ENCODE measurements at regions not wholly inside any gene's neighbourhood (a gene's known extent, or its start where the extent isn't known, plus 50 kb on each side); places are given as distances from the start of the nearest gene placed in this dataset.

DNA sequence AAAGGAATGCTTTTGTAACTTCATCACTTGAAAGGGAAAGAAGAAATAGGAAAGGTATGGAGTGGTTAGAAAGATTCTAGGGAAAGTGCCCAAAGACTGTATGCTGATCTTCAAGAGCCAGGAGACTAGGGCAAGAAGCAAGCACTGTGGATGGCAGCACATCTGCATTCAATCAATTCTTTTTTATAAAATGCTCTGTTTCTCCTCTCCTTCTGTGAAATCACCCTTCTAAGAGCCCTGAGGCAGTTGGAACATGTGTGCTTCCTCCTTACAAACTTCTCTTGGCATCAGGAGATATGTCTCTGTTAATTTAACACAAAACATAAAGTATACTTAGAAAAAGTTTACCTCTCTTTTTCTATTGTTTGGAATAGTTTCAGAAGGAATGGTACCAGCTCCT lies 1162.2 kb upstream of the GJE1 start:
- Histone ChIP-seq H3K79me2 (ENCODE audit: insufficient read depth, low read length) (no peaks in the 10 kb centered on the region), H3K4me2 (ENCODE audit: insufficient read depth, low read length) (no peak overlapping the region), H4K20me1 (ENCODE audit: insufficient read depth, low read length) (no peaks in the 10 kb centered on the region), H3K27me3 (ENCODE audit: insufficient read depth, low read length) (no peaks in the 10 kb centered on the region), H3K4me1 (ENCODE audit: insufficient read depth, low read length) (peaks cover 6% of the 10 kb centered on the region), H3K36me3 (ENCODE audit: insufficient read depth, low read length) (no peaks in the 10 kb centered on the region), H3K9me3 (ENCODE audit: low read depth, low read length) (no peaks in the 10 kb centered on the region), H3K27ac (ENCODE audit: low read depth, low read length) (no peak overlapping the region), H3K4me3 (ENCODE audit: insufficient read depth, low read length) (no peak overlapping the region), H2AFZ (ENCODE audit: low read length) (no peak overlapping the region)
- TF ChIP-seq, protein P1, sequence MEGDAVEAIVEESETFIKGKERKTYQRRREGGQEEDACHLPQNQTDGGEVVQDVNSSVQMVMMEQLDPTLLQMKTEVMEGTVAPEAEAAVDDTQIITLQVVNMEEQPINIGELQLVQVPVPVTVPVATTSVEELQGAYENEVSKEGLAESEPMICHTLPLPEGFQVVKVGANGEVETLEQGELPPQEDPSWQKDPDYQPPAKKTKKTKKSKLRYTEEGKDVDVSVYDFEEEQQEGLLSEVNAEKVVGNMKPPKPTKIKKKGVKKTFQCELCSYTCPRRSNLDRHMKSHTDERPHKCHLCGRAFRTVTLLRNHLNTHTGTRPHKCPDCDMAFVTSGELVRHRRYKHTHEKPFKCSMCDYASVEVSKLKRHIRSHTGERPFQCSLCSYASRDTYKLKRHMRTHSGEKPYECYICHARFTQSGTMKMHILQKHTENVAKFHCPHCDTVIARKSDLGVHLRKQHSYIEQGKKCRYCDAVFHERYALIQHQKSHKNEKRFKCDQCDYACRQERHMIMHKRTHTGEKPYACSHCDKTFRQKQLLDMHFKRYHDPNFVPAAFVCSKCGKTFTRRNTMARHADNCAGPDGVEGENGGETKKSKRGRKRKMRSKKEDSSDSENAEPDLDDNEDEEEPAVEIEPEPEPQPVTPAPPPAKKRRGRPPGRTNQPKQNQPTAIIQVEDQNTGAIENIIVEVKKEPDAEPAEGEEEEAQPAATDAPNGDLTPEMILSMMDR (IDR thresholded peaks at IDR 0.05; ENCODE audit: extremely low read depth, low read depth, low read length): no peak
- DNase-seq (ENCODE audit: insufficient read length, low spot score, missing footprints): no peak

DNA sequence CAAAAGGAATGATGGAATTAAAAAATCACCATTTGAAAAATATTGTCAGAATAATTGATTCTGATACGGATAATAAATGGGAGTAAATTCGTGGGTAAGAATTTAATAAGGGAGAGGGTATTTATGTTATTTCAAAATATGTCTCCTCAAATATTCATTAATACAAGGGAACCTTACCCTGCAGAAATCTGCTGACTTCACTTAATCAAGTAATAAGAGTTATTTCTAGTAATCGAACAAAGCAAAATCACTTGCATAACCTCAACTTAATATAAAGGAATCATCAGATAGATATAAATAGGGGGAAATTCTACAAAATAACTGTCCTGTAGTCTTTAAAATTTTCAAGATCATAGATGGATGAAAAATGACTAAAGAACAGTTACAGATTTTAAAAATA lies 1164.7 kb upstream of the GJE1 start:
- TF ChIP-seq, protein P1 (IDR thresholded peaks at IDR 0.05; ENCODE audit: extremely low read depth, low read depth, low read length): no peak
- no peak overlapping the region for H3K4me2 ChIP-seq (ENCODE audit: insufficient read depth, low read length)

DNA sequence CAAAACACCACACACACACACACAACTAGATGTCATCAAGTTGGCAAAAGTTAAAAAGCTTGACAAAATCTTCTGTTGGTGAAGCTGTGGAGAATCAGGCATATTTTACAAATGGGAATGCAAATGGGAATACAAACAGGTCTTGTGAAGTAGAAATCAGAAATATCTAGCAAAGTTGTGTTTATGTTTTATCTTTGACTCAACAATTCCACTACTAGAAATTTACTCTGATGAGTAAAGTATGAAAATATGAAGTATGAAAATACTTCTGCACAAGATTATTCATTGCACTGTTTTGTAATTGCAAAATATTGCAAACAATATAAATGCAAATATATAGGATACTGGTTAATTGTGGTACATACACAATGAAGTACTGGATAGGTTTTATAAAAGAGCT lies 1166.0 kb upstream of the GJE1 start:
- no peaks in the 10 kb centered on the region for H3K27me3 ChIP-seq (ENCODE audit: insufficient read depth, low read length)
- H2AFZ ChIP-seq (ENCODE audit: low read length): no peak overlapping the region
- peak; percentile 45 for DNase-seq (ENCODE audit: insufficient read length, low spot score, missing footprints)
- no peak overlapping the region for H3K4me3 ChIP-seq (ENCODE audit: insufficient read depth, low read length)
- no peaks in the 10 kb centered on the region for H3K79me2 ChIP-seq (ENCODE audit: insufficient read depth, low read length)
- no peak overlapping the region for H3K27ac ChIP-seq (ENCODE audit: low read depth, low read length)
- peaks cover 6% of the 10 kb centered on the region for H3K4me1 ChIP-seq (ENCODE audit: insufficient read depth, low read length)
- H3K9me3 ChIP-seq (ENCODE audit: low read depth, low read length): no peaks in the 10 kb centered on the region
- no peaks in the 10 kb centered on the region for H4K20me1 ChIP-seq (ENCODE audit: insufficient read depth, low read length)
- no peaks in the 10 kb centered on the region for H3K36me3 ChIP-seq (ENCODE audit: insufficient read depth, low read length)
- TF ChIP-seq, protein P1 (IDR thresholded peaks at IDR 0.05; ENCODE audit: extremely low read depth, low read depth, low read length): no peak
- H3K4me2 ChIP-seq (ENCODE audit: insufficient read depth, low read length): peak overlapping the region; percentile 27

More for the DNA sequence above, 1164.7 kb upstream of the GJE1 start:
- Histone ChIP-seq H3K27me3 (ENCODE audit: insufficient read depth, low read length) (no peaks in the 10 kb centered on the region), H3K27ac (ENCODE audit: low read depth, low read length) (no peak overlapping the region), H3K79me2 (ENCODE audit: insufficient read depth, low read length) (no peaks in the 10 kb centered on the region), H3K4me1 (ENCODE audit: insufficient read depth, low read length) (peaks cover 6% of the 10 kb centered on the region), H2AFZ (ENCODE audit: low read length) (no peak overlapping the region), H3K4me3 (ENCODE audit: insufficient read depth, low read length) (no peak overlapping the region), H3K9me3 (ENCODE audit: low read depth, low read length) (no peaks in the 10 kb centered on the region), H3K36me3 (ENCODE audit: insufficient read depth, low read length) (no peaks in the 10 kb centered on the region), H4K20me1 (ENCODE audit: insufficient read depth, low read length) (no peaks in the 10 kb centered on the region)
- DNase-seq (ENCODE audit: insufficient read length, low spot score, missing footprints): no peak

DNA sequence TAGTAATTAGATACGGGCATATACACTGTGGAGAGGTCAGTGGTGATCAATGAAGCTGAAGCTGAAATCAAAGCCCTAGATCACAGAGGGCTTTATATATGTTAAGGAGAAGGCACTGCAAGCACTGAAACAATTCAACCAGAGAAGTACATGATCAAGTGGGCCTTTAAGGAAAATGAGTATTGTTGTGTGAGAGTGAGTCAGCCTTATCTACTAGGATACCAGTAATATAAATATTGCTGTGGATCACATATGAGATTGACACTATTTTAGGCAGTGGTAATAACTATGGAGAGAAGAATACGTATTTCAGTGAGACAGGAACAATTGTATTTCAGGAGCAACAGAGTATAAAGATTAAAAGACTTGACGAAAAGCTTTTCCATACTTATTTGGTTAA lies 1172.2 kb upstream of the GJE1 start:
- TF ChIP-seq, protein P1 (IDR thresholded peaks at IDR 0.05; ENCODE audit: extremely low read depth, low read depth, low read length): no peak
- Histone ChIP-seq H3K4me3 (ENCODE audit: insufficient read depth, low read length) (no peak overlapping the region), H3K4me2 (ENCODE audit: insufficient read depth, low read length) (no peak overlapping the region), H3K27me3 (ENCODE audit: insufficient read depth, low read length) (no peaks in the 10 kb centered on the region), H3K36me3 (ENCODE audit: insufficient read depth, low read length) (no peaks in the 10 kb centered on the region), H2AFZ (ENCODE audit: low read length) (peak overlapping the region; percentile 2), H3K9me3 (ENCODE audit: low read depth, low read length) (no peaks in the 10 kb centered on the region), H3K27ac (ENCODE audit: low read depth, low read length) (no peak overlapping the region), H3K4me1 (ENCODE audit: insufficient read depth, low read length) (peaks cover 5% of the 10 kb centered on the region), H4K20me1 (ENCODE audit: insufficient read depth, low read length) (no peaks in the 10 kb centered on the region), H3K79me2 (ENCODE audit: insufficient read depth, low read length) (no peaks in the 10 kb centered on the region)
- DNase-seq (ENCODE audit: insufficient read length, low spot score, missing footprints): no peak
